ENCODE measurements at regions not wholly inside any gene's neighbourhood (a gene's known extent, or its start where the extent isn't known, plus 50 kb on each side); places are given as distances from the start of the nearest gene placed in this dataset.
"Not testable (repeated sequence)": the region's sequence is repeated elsewhere in the genome, so short reads cannot be mapped to it uniquely, and the experiment has no call there.

- DNase-seq = no peak
Observed at GRCh38 chr3:189375532-189375931, 203.8 kb downstream of the TPRG1 start.

DNA sequence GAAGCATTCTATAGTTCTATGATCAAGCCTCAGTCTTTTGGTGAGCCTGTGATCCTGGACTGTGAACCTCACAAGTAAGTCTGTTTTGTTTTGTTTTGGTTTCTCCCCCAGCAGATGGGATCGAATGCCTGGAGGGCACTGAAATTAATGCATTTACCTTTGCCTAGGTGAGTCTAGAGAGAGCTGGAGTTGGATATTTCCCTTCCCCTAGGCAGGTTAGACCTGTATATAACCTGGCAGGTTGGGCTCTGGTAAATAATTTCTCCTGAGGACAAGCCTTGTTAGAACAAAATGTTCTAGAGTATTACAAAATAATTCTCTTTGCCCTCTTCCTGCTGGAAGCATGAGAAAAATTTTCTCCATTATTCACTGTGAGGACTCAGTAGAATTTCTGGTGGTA lies 211.9 kb downstream of the TPRG1 start:
- DNase-seq = no peak

- DNase-seq = not testable (repeated sequence)
Observed at GRCh38 chr3:189385880-189386279, 214.1 kb downstream of the TPRG1 start.

DNA sequence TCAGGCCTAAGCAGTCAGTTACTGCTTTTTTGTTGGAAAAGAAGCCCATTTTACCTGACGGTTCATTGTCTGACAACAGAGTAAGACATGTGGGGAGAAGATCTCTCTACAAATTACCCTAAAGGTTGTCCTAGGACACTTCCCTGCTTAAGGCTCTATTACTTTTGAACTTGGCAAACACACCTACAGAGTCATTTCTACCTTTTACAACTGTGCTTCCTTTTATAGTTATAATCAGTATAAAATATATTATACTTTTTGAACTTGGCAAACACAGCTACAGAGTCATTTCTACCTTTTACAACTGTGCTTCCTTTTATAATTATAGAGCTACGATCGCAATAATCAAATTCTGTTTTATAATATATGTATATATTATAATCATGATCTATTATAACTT lies 215.0 kb downstream of the TPRG1 start:
- no peak for DNase-seq

DNA sequence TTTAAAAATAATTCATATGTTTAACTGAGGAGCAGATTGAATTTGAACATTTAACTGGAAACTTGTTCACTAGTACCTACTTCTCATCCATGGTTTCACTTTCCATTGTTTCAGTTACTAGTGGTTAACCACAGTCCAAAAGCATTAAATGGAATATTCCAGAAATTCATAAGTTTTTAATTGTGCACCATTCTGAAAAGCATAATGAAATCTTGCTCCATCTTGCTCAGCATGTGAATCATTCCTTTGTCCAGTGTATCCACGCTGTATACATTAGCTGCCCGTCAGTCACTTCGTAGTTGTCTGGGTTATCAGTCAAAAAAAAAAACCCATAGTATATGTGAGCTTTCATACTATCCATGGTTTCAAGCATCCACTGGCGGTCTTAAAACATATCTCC lies 217.6 kb downstream of the TPRG1 start:
- DNase-seq = no peak

- no peak for DNase-seq
Observed at GRCh38 chr3:189393598-189393997, 221.8 kb downstream of the TPRG1 start.

- peak; percentile 24 for DNase-seq
Observed at GRCh38 chr3:189394599-189395121, 222.9 kb downstream of the TPRG1 start.

GRCh38 chr3:189395825-189396224 lies 224.1 kb downstream of the TPRG1 start:
- no peak for DNase-seq

DNA sequence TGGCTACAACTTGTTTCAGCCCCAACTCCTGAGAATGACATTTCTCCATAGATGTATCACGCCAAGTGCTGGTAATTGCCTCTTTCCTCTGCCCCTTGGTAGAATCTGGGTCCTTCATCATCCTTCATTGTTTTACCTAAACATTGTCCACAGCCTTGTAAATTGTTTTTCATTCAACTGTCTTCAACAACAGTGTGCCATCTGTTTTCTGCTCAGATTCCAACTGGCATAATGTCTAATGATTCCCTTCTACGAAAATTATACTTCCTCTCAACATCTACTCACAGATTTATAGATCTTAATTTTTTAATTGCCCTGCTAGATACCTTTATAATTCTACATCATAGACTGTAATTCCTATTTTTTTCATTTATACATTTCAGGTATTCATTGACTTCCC lies 226.9 kb downstream of the TPRG1 start:
- DNase-seq = no peak

- no peak for DNase-seq
Observed at GRCh38 chr3:189401196-189401595, 229.4 kb downstream of the TPRG1 start.

- no peak for DNase-seq
Observed at GRCh38 chr3:189403194-189403593, 228.0 kb upstream of the TP63 start.

- DNase-seq = no peak
Observed at GRCh38 chr3:189404024-189404423, 227.2 kb upstream of the TP63 start.

DNA sequence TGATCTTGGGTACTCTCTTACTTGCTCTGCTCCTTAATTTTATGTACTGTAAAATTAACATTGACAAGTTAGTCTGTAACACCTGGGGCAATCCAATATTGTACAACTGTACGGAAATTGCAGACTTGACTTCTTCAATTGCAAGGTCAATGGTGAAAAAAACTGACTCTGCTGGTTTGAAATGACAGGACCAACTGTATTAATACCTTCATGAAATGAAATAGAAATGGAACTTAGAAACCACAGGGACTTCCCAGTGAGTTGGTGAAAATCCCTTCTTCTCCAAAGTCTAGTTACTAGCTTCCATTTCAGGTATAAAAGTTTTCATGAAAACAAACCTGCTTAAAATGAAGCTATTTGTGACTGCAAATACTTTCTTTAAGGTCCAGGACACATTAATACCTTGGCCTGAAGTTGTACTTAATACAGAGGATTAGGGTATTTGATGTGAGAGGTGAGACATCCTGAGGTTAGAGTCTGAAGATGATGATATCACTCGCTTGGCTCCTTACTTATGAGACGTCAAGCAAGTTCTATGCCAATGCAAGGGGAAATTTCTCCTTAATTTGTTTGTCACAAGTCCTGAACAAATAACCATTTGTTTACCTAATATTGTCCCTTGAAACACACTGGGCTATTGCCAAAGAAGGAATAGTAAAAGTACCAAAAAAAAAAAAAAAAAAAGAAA lies 226.2 kb upstream of the TP63 start:
- no peak for DNase-seq

DNA sequence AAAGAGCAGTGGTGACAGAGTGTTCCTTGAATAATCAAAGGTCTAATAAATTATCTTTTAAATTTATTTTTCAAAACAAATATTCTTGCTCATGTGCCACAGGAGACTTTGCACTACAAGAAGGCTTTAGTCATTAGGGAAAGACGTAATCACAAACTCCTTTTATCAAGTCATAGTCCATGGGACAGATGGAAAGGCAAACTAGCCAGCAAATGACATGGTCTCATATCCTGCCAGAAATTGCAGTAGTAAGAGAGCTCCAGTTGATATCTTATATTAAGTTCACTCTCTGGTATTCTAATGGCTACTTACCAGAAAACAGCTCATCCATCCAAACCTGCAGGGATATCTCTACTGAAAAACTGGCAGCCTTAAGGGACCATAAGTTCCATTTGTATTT lies 225.0 kb upstream of the TP63 start:
- no peak for DNase-seq

- no peak for DNase-seq
Observed at GRCh38 chr3:189410522-189410921, 220.7 kb upstream of the TP63 start.

DNA sequence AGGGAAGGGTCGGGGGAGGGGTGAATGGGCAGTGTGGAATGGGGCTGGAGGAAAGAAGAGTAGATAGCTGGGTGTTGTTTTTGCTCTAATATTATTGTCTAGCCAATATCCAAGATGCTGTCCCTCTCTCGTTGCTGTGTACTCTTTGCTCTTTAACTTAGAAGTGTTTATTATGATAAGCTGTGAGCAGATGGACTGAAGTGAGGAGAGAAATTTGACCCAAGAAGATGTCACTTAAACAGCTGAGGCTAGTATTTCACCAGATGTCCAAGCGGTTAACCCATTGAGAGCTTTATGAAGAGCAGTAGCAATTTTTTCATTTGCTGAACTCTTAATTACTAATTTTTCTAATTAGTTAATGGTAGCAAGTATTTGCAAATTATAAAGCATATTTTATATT lies 212.2 kb upstream of the TP63 start:
- no peak for DNase-seq

DNA sequence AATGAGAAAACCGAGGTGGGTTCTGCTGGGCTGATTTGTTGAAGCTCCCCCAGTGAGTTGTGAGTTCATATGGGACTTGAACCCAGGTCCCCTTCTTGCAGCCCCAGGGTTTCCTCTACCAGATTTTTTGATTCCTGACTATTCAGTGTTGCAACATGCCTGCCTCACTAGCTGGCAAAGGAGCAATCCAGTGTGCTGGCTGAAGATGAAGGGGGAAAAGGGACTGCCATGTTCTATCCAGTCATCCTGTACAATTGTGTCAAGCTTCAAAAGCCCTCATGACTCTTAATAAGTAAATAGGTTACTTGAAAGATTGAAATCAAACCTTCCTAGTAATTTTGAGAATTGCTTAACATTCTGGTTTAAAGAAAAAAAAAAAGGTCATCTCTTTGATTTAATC lies 211.5 kb upstream of the TP63 start:
- no peak for DNase-seq

- DNase-seq = no peak
Observed at GRCh38 chr3:189424922-189425321, 206.3 kb upstream of the TP63 start.

GRCh38 chr3:189429019-189429418 lies 202.2 kb upstream of the TP63 start:
- DNase-seq = no peak

- DNase-seq = no peak
Observed at GRCh38 chr3:189430166-189430565, 201.0 kb upstream of the TP63 start.

- not testable (repeated sequence) for DNase-seq
Observed at GRCh38 chr3:189442257-189442656, 188.9 kb upstream of the TP63 start.

- no peak for DNase-seq
Observed at GRCh38 chr3:189446959-189447560, 184.1 kb upstream of the TP63 start.

DNA sequence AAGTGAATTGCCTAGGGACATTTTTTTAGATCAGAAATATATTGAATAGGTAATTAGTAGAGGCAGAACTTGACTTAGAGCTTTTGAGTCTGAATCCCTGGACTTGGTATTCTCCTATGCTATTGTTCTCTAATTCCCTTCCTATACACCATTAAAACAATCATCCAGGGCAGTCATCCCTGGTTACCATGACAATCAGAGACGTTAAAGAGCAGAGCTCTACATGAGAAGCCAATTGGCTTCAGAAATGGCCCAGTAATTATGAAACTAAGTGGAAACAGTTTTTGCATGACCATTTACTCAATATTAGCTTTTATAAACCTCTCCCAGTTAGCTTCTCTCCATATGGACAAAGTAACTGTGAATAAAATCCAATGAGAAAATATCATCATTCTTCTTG lies 182.1 kb upstream of the TP63 start:
- no peak for DNase-seq

DNA sequence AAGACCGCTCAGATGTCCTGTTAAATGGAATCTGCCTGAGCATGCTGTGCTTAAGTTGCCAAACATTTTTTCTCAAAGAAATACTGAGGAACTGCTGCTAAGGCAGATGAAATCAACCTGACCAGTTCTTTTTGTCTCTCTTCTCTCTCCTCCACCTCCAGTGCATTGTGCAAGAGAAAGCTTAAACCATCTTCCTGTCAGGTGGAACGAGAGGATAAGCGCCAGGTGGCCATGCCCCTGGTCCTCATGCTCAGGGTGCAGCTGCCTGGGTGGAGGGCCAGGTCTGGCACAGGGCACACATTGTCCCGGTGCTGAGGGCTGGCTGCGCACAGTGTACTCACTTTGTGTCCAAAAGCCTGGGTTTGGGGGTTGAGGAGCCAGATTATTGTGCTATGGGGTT lies 176.2 kb upstream of the TP63 start:
- no peak for DNase-seq

All from NCI-H1417 treated with DMSO at 0.1 percent for 48 hours (cell line).